H9 (cell line): ENCODE measurements at regions not wholly inside any gene's neighbourhood (a gene's known extent, or its start where the extent isn't known, plus 50 kb on each side); places are given as distances from the start of the nearest gene placed in this dataset.
"Not testable (repeated sequence)": the region's sequence is repeated elsewhere in the genome, so short reads cannot be mapped to it uniquely, and the experiment has no call there.

ENCODE experiments used
- DNase-seq: peaks from one replicate; pipeline ENCODE4 v3.0.0-alpha.2; 2017
- H2AFZ ChIP-seq: one replicate; pipeline ENCODE4 v1.6.1; 2013; ENCODE audit warnings: mild to moderate bottlenecking, low read length, control low read depth, moderate library complexity
- H2AK5ac ChIP-seq: 2 replicates; pipeline ENCODE4 v1.6.1; 2013; ENCODE audit warnings: low read length, control low read depth, mixed read lengths; ENCODE audit not compliant: insufficient read length
- H2BK120ac ChIP-seq: one replicate; pipeline ENCODE4 v1.6.1; 2013; ENCODE audit warnings: low read depth, mild to moderate bottlenecking, low read length, control low read depth, inconsistent platforms; ENCODE audit not compliant: poor library complexity, severe bottlenecking
- H2BK12ac ChIP-seq: 2 replicates; pipeline ENCODE4 v1.6.1; 2013; ENCODE audit warnings: low read length, control low read depth, mixed read lengths, low read depth; ENCODE audit not compliant: insufficient read length
- H2BK15ac ChIP-seq: 2 replicates; pipeline ENCODE4 v1.6.1; 2013; ENCODE audit warnings: low read depth, low read length, control low read depth
- H2BK20ac ChIP-seq: one replicate; pipeline ENCODE4 v1.6.1; 2013; ENCODE audit warnings: low read depth, mild to moderate bottlenecking, low read length, control low read depth, inconsistent platforms; ENCODE audit not compliant: poor library complexity, severe bottlenecking
- H2BK5ac ChIP-seq: 2 replicates; pipeline ENCODE4 v1.6.1; 2013; ENCODE audit warnings: low read length, control low read depth, mixed read lengths; ENCODE audit not compliant: insufficient read length
- H3K14ac ChIP-seq: 2 replicates; pipeline ENCODE4 v1.6.1; 2013; ENCODE audit warnings: low read length, control low read depth; ENCODE audit not compliant: insufficient read depth
- H3K18ac ChIP-seq: 2 replicates; pipeline ENCODE4 v1.6.1; 2013; ENCODE audit warnings: low read depth, mild to moderate bottlenecking, mixed read lengths, low read length, control low read depth; ENCODE audit not compliant: insufficient read length
- H3K23ac ChIP-seq: 2 replicates; pipeline ENCODE4 v1.6.1; 2013; ENCODE audit warnings: low read length, control low read depth, mixed read lengths, low read depth; ENCODE audit not compliant: insufficient read length
- H3K23me2 ChIP-seq: 2 replicates; pipeline ENCODE4 v1.6.1; 2013; ENCODE audit warnings: low read depth, mild to moderate bottlenecking, mixed read lengths, low read length, control low read depth; ENCODE audit not compliant: insufficient read length, poor library complexity, severe bottlenecking
- H3K27ac ChIP-seq: 2 replicates; pipeline ENCODE4 v1.5.1; 2013; ENCODE audit warnings: low read length, control low read depth, mixed read lengths, low read depth; ENCODE audit not compliant: insufficient read length
- H3K27me3 ChIP-seq: 2 replicates; pipeline ENCODE4 v1.6.1; 2013; ENCODE audit warnings: low read length, control low read depth, inconsistent platforms; ENCODE audit not compliant: insufficient read depth
- H3K4ac ChIP-seq: 2 replicates; pipeline ENCODE4 v1.6.1; 2013; ENCODE audit warnings: low read depth, mild to moderate bottlenecking, control low read depth, inconsistent platforms, low read length, moderate library complexity
- H3K4me1 ChIP-seq: 2 replicates; pipeline ENCODE4 v1.6.1; 2013; ENCODE audit warnings: low read length, control low read depth, inconsistent platforms; ENCODE audit not compliant: insufficient read depth
- H3K4me2 ChIP-seq: 2 replicates; pipeline ENCODE4 v1.6.1; 2013; ENCODE audit warnings: low read length, control low read depth, mixed read lengths; ENCODE audit not compliant: insufficient read length, insufficient read depth
- H3K56ac ChIP-seq: 2 replicates; pipeline ENCODE4 v1.6.1; 2013; ENCODE audit warnings: low read depth, mild to moderate bottlenecking, mixed read lengths, low read length, control low read depth; ENCODE audit not compliant: insufficient read length
- H3K79me1 ChIP-seq: 2 replicates; pipeline ENCODE4 v1.6.1; 2013; ENCODE audit warnings: low read depth, mild to moderate bottlenecking, moderate library complexity, low read length, control low read depth, inconsistent platforms; ENCODE audit not compliant: insufficient read depth, poor library complexity, severe bottlenecking
- H3K79me2 ChIP-seq: 2 replicates; pipeline ENCODE4 v1.6.1; 2013; ENCODE audit warnings: low read length, control low read depth, inconsistent platforms; ENCODE audit not compliant: insufficient read depth
- H3K9ac ChIP-seq: 2 replicates; pipeline ENCODE4 v1.6.1; 2013; ENCODE audit warnings: low read length, control low read depth, mixed read lengths; ENCODE audit not compliant: insufficient read length; ENCODE audit errors: extremely low read depth
- H3K9me3 ChIP-seq: one replicate; pipeline ENCODE4 v1.6.1; 2013; ENCODE audit warnings: low read depth, low read length, inconsistent platforms; ENCODE audit not compliant: control insufficient read depth
- H3T11ph ChIP-seq: one replicate; pipeline ENCODE4 v1.6.1; 2013; ENCODE audit warnings: mild to moderate bottlenecking, low read length, control low read depth, inconsistent platforms
- H4K20me1 ChIP-seq: one replicate; pipeline ENCODE4 v1.6.1; 2013; ENCODE audit not compliant: control insufficient read depth, insufficient read length, insufficient read depth
- H4K5ac ChIP-seq: 2 replicates; pipeline ENCODE4 v1.6.1; 2013; ENCODE audit warnings: low read depth, mild to moderate bottlenecking, mixed read lengths, low read length, control low read depth; ENCODE audit not compliant: insufficient read length
- H4K8ac ChIP-seq: replicated peaks from 2 replicates; pipeline ENCODE4 v1.6.1; 2013; ENCODE audit warnings: low read length, control low read depth, mixed read lengths, low read depth; ENCODE audit not compliant: insufficient read length
- H4K91ac ChIP-seq: 2 replicates; pipeline ENCODE4 v1.6.1; 2013; ENCODE audit warnings: low read depth, mild to moderate bottlenecking, moderate library complexity, mixed read lengths, low read length, control low read depth; ENCODE audit not compliant: insufficient read length
- H3K27ac Mint-ChIP-seq, 3 experiments: 2 replicates in 2 of 3; 3 replicates in 1 of 3; pipeline ENCODE4 v1.8.0; 2020 to 2021; ENCODE audit warnings: mixed read lengths in 3 of 3, mild to moderate bottlenecking in 1 of 3, moderate library complexity in 1 of 3
- H3K27me3 Mint-ChIP-seq: 2 replicates; pipeline ENCODE4 v1.8.0; 2021; ENCODE audit warnings: low read depth, mild to moderate bottlenecking, moderate library complexity, mixed read lengths
- H3K36me3 Mint-ChIP-seq, 3 experiments: 2 replicates in 2 of 3; 3 replicates in 1 of 3; pipeline ENCODE4 v1.8.0; 2020 to 2021; ENCODE audit warnings: low read depth in 3 of 3, mixed read lengths in 3 of 3; ENCODE audit not compliant: insufficient read depth in 1 of 3
- H3K4me1 Mint-ChIP-seq, 2 experiments: 2 replicates each; pipeline ENCODE4 v1.8.0; 2020; ENCODE audit warnings: mixed read lengths in 2 of 2
- H3K4me3 Mint-ChIP-seq, 2 experiments: 2 replicates in 1 of 2; 3 replicates in 1 of 2; pipeline ENCODE4 v1.8.0; 2020 to 2021; ENCODE audit warnings: mild to moderate bottlenecking in 2 of 2, mixed read lengths in 2 of 2, moderate library complexity in 1 of 2
- H3K9me3 Mint-ChIP-seq, 2 experiments: 2 replicates in 1 of 2; 3 replicates in 1 of 2; pipeline ENCODE4 v1.8.0; 2020; ENCODE audit warnings: mild to moderate bottlenecking in 2 of 2, mixed read lengths in 2 of 2, moderate library complexity in 1 of 2
- WGBS: extraction: QIAGEN DNeasy Blood & Tissue Kit; methylation state at CpG from one replicate; pipeline ENCODE4 v1.1.7; 2013; ENCODE audit warnings: missing lambda C conversion rate, low lambda C conversion rate, mixed read lengths; ENCODE audit not compliant: insufficient read length; ENCODE audit errors: extremely low coverage; 5-methylcytosine and 5-hydroxymethylcytosine counted together

GRCh38 chr10:46105856-46106409, 59.9 kb upstream of the MSMB start:
- H3K4ac ChIP-seq, H4K5ac ChIP-seq, H3K23ac ChIP-seq, H3K27ac Mint-ChIP-seq, H3K27ac ChIP-seq, H2BK120ac ChIP-seq, H4K8ac ChIP-seq, H4K20me1 ChIP-seq, H3K9ac ChIP-seq, H3K79me2 ChIP-seq, H2AFZ ChIP-seq, H2BK20ac ChIP-seq, H3K79me1 ChIP-seq, H3K27me3 ChIP-seq, H3K14ac ChIP-seq, H2BK5ac ChIP-seq, H3K9me3 Mint-ChIP-seq, H2AK5ac ChIP-seq, H3K4me1 ChIP-seq, DNase-seq, H3T11ph ChIP-seq, H4K91ac ChIP-seq, H3K36me3 Mint-ChIP-seq, H3K18ac ChIP-seq, H2BK12ac ChIP-seq, H3K56ac ChIP-seq, H3K9me3 ChIP-seq, H2BK15ac ChIP-seq: not testable (repeated sequence)
- H3K23me2 ChIP-seq = peaks cover 10% of the 10 kb centered on the region
- peak overlapping the region; percentile 88 for H3K4me2 ChIP-seq
- H3K4me1 Mint-ChIP-seq = peaks cover 13% of the 10 kb centered on the region in 2 experiments
- no CpG with 5 or more reads among the region's 32 CpGs for WGBS
- H3K4me3 Mint-ChIP-seq = peak overlapping the region; percentile 72 to 80
- peaks cover 44% of the 10 kb centered on the region for H3K27me3 Mint-ChIP-seq
